IMR-90 (cell line): ENCODE measurements at regions not wholly inside any gene's neighbourhood (a gene's known extent, or its start where the extent isn't known, plus 50 kb on each side); places are given as distances from the start of the nearest gene placed in this dataset.

ENCODE experiments used
- ATAC-seq: fragments of 200-7000 bp; cut with Tn5 transposase; 2 replicates; pipeline ENCODE4 v1.9.1; 2020; ENCODE audit warnings: low read depth, mild to moderate bottlenecking, moderate library complexity
- BruUV-seq: library from RNA; stranded (reverse); fragments of 400-500 nt; replicated peaks from 2 replicates; lab custom pipeline; 2021; lab: Mats Ljungman, UMichigan
- CTCF ChIA-PET: fragments of 300-600 bp; formaldehyde crosslinking; extraction: SDS; loops from one replicate; lab custom pipeline; 2021; ENCODE audit warnings: antibody characterized with exemption; lab: Yijun Ruan, JAX
- POLR2A ChIA-PET: fragments of 300-600 bp; sonication (Branson Sonifier 250); formaldehyde crosslinking; loops from one replicate; lab custom pipeline; 2022; ENCODE audit warnings: antibody characterized with exemption; ENCODE audit not compliant: unreplicated experiment; lab: Charles Lee
- DNase-seq: peaks from one replicate; pipeline ENCODE4 v3.0.0; 2013
- H2AFZ ChIP-seq: replicated peaks from 2 replicates; pipeline ENCODE3; 2013; ENCODE audit warnings: low read length, mild to moderate bottlenecking; ENCODE audit not compliant: poor library complexity
- H2AK5ac ChIP-seq: 2 replicates; pipeline ENCODE4 v1.6.1; 2013; ENCODE audit warnings: low read depth, low read length, inconsistent platforms
- H2AK9ac ChIP-seq: replicated peaks from 2 replicates; pipeline ENCODE3; 2013; ENCODE audit warnings: mild to moderate bottlenecking, low read depth, low read length, moderate library complexity; ENCODE audit not compliant: poor library complexity
- H2BK120ac ChIP-seq: 2 replicates; pipeline ENCODE4 v1.6.1; 2013; ENCODE audit warnings: low read depth, low read length, inconsistent platforms
- H2BK15ac ChIP-seq: 3 replicates; pipeline ENCODE4 v1.6.1; 2013; ENCODE audit warnings: low read depth, low read length, inconsistent platforms
- H2BK20ac ChIP-seq: 2 replicates; pipeline ENCODE4 v1.6.1; 2013; ENCODE audit warnings: low read depth, mild to moderate bottlenecking, inconsistent platforms, low read length, moderate library complexity
- H2BK5ac ChIP-seq: 2 replicates; pipeline ENCODE4 v1.6.1; 2013; ENCODE audit warnings: mild to moderate bottlenecking, low read depth, low read length, inconsistent platforms; ENCODE audit not compliant: poor library complexity, severe bottlenecking
- H3K14ac ChIP-seq: replicated peaks from 2 replicates; pipeline ENCODE4 v1.6.1; 2013; ENCODE audit warnings: low read depth, low read length, inconsistent platforms
- H3K18ac ChIP-seq: 2 replicates; pipeline ENCODE4 v1.6.1; 2013; ENCODE audit warnings: low read depth, low read length, control low read depth
- H3K23ac ChIP-seq: 2 replicates; pipeline ENCODE4 v1.6.1; 2013; ENCODE audit warnings: low read depth, low read length, inconsistent platforms
- H3K27ac ChIP-seq: 2 replicates; pipeline ENCODE4 v1.5.1; 2013; ENCODE audit warnings: mild to moderate bottlenecking, control low read depth, low read length; ENCODE audit not compliant: insufficient read depth
- H3K27me3 ChIP-seq: 2 replicates; pipeline ENCODE4 v1.6.1; 2013; ENCODE audit warnings: low read length; ENCODE audit not compliant: control insufficient read depth, insufficient read depth
- H3K36me3 ChIP-seq: 2 replicates; pipeline ENCODE4 v1.6.1; 2013; ENCODE audit warnings: low read length, mixed read lengths; ENCODE audit not compliant: control insufficient read depth, insufficient read depth
- H3K4ac ChIP-seq: 2 replicates; pipeline ENCODE4 v1.6.1; 2013; ENCODE audit warnings: low read depth, low read length, inconsistent platforms
- H3K4me1 ChIP-seq: 2 replicates; pipeline ENCODE4 v1.6.1; 2013; ENCODE audit warnings: low read length, mixed read lengths; ENCODE audit not compliant: control insufficient read depth, insufficient read depth
- H3K4me2 ChIP-seq: 2 replicates; pipeline ENCODE4 v1.6.1; 2013; ENCODE audit warnings: low read depth, mild to moderate bottlenecking, control low read depth, low read length, moderate library complexity
- H3K4me3 ChIP-seq: 2 replicates; pipeline ENCODE4 v1.5.1; 2013; ENCODE audit warnings: low read depth, mild to moderate bottlenecking, control low read depth, low read length, moderate library complexity; ENCODE audit not compliant: insufficient read depth
- H3K56ac ChIP-seq: 2 replicates; pipeline ENCODE4 v1.6.1; 2013; ENCODE audit warnings: low read length, inconsistent platforms; ENCODE audit not compliant: insufficient read depth; ENCODE audit errors: extremely low read depth
- H3K79me1 ChIP-seq, 2 experiments: 2 replicates each; pipeline ENCODE4 v1.6.1; 2013; ENCODE audit warnings: low read length in 2 of 2, inconsistent platforms in 1 of 2, low read depth in 1 of 2
- H3K9ac ChIP-seq: 2 replicates; pipeline ENCODE4 v1.6.1; 2013; ENCODE audit warnings: low read depth, low read length, control low read depth
- H3K9me1 ChIP-seq: 2 replicates; pipeline ENCODE4 v1.6.1; 2013; ENCODE audit warnings: low read length, inconsistent platforms; ENCODE audit not compliant: insufficient read depth
- H3K9me3 ChIP-seq: 2 replicates; pipeline ENCODE4 v1.6.1; 2013; ENCODE audit warnings: low read length; ENCODE audit not compliant: control insufficient read depth, insufficient read depth
- H4K20me1 ChIP-seq: 2 replicates; pipeline ENCODE4 v1.6.1; 2013; ENCODE audit warnings: low read length, inconsistent platforms; ENCODE audit not compliant: insufficient read depth
- H4K5ac ChIP-seq: 2 replicates; pipeline ENCODE4 v1.6.1; 2013; ENCODE audit warnings: mild to moderate bottlenecking, low read depth, low read length, control low read depth
- H4K8ac ChIP-seq, 2 experiments: 2 replicates each; pipeline ENCODE4 v1.6.1; 2013; ENCODE audit warnings: low read depth in 2 of 2, low read length in 2 of 2, control low read depth in 1 of 2, inconsistent platforms in 1 of 2
- H4K91ac ChIP-seq: 2 replicates; pipeline ENCODE4 v1.6.1; 2013; ENCODE audit warnings: low read depth, low read length, inconsistent platforms; ENCODE audit not compliant: insufficient read depth
- CHD1 ChIP-seq: IDR thresholded peaks from 2 replicates; pipeline ENCODE4 v1.6.1; 2012; ENCODE audit warnings: low read depth, low read length, improper control_type of control experiment
- FOS ChIP-seq: fragments of 150-350 bp; IDR thresholded peaks from 2 replicates; pipeline ENCODE4 v1.6.1; 2016; ENCODE audit warnings: low read depth, low read length
- MXI1 ChIP-seq: IDR thresholded peaks from 2 replicates; pipeline ENCODE4 v1.6.1; 2012; ENCODE audit warnings: low read depth, mild to moderate bottlenecking, low read length, moderate library complexity, borderline replicate concordance
- RAD21 ChIP-seq: IDR thresholded peaks from 2 replicates; pipeline ENCODE4 v1.6.1; 2012; ENCODE audit warnings: low read length, improper control_type of control experiment
- RFX5 ChIP-seq: IDR thresholded peaks from 2 replicates; pipeline ENCODE4 v1.8.0; 2012; ENCODE audit warnings: low read depth, mild to moderate bottlenecking, low read length, moderate library complexity
- WGBS, 2 experiments: methylation state at CpG; one replicate each; pipeline versions ENCODE4 v1.1.5 to v1.1.7; 2013; ENCODE audit warnings: missing lambda C conversion rate in 2 of 2; ENCODE audit not compliant: insufficient read length in 1 of 2; ENCODE audit errors: extremely low coverage in 2 of 2; 5-methylcytosine and 5-hydroxymethylcytosine counted together
- dilution Hi-C: fragments of 300-500 bp; cut with HindIII; formaldehyde crosslinking; loops from one replicate; pipeline ENCODE4 v1.14.3; 2018; ENCODE audit warnings: low sequenced_read_pairs; ENCODE audit not compliant: unreplicated experiment
- in situ Hi-C: fragments of 300-500 bp; cut with MboI; formaldehyde crosslinking; loops from 3 replicates; pipeline ENCODE4 v1.14.3; 2019; ENCODE audit warnings: low sequenced_read_pairs, inconsistent platforms, mixed read lengths
- intact Hi-C: fragments of 100-400 bp; cut with micrococcal nuclease; formaldehyde crosslinking; loops from 2 replicates; pipeline ENCODE4 v1.10.0; 2022

DNA sequence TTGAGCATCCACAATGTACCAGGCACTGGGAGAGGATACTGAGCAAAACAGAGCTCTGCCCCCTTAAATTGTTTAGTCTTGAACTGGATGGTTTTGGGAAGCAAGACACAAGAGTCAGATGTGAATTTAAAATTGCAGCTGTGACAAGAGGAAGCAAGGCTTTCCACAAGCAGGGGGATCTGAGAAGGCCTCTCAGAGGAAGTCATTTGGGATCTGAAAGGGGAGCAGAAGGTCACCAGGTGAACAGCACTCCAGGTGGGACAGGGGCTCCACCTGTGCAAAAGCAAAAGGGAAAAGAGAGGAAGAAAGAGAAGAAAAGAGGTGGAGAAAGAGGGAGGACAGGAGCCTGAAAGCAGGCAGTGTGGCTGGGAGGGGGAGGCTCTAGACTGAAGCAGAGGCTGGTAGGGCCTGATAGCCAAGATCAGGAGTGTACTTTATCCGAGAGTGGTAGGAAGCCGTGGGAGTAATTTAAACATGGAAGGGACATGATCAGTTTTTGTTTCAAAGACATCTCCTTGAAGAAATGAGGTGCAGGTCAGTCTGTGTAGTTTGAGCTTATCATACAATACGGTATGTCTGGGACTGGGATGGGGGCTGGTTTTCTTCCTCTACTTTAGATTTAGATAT is 76.1 kb upstream of the DUSP5 start:
- in situ Hi-C loops: no loop called here

More for the DNA sequence above, 76.1 kb upstream of the DUSP5 start:
- Histone ChIP-seq H3K4me2 (no peak overlapping the region), H3K56ac (no peak overlapping the region), H2BK15ac (peak overlapping the region; percentile 91), H3K4ac (peak overlapping the region; percentile 76), H2BK120ac (peak overlapping the region; percentile 90; the same call in 1 of the 2 replicates), H4K8ac (peak overlapping the region in 1 of 2 experiments; percentile 56; a peak in 1 of 4 replicates), H3K9me3 (no peaks in the 10 kb centered on the region; the same call in 1 of the 2 replicates), H4K91ac (peak overlapping the region; percentile 68), H3K79me1 (no peaks in the 10 kb centered on the region), H3K9ac (no peak overlapping the region), H4K20me1 (no peaks in the 10 kb centered on the region), H4K5ac (peak overlapping the region; percentile 45; the same call in 1 of the 2 replicates), H3K14ac (peak overlapping the region; percentile 79; the same call in 1 of the 2 replicates), H2BK5ac (no peak overlapping the region), H3K4me3 (no peak overlapping the region), H2BK20ac (peak overlapping the region; percentile 87), H2AK9ac (peak overlapping the region; percentile 44), H2AK5ac (peak overlapping the region; percentile 87), H3K36me3 (no peaks in the 10 kb centered on the region), H2AFZ (no peak overlapping the region), H3K23ac (peak overlapping the region; percentile 67; the same call in 1 of the 2 replicates), H3K18ac (peak overlapping the region; percentile 38; the same call in 1 of the 2 replicates), H3K27me3 (no peaks in the 10 kb centered on the region), H3K27ac (no peak overlapping the region), H3K4me1 (peaks cover 10% of the 10 kb centered on the region), H3K9me1 (peaks cover 20% of the 10 kb centered on the region)
- no TSS peak for BruUV-seq
- DNase-seq (no peak), ATAC-seq (no peak)
- 100% methylated on average over 1 of the region's 3 CpGs; no CpG with 5 or more reads in 1 of the 2 experiments for WGBS, 2 experiments
- intact Hi-C loops: no loop called here
- ChIA-PET CTCF (interaction anchor here (0.6 kb wide), 1 partner anchor 118 kb away, joined by 4 read pairs; no protein-coding TSS in a partner anchor), POLR2A (no interaction called here)
- TF ChIP-seq MXI1 (no peak), RFX5 (no peak), RAD21 (no peak), CHD1 (no peak), FOS (no peak)
- dilution Hi-C loops: no loop called here
